NT2/D1 (cell line): ENCODE measurements at regions not wholly inside any gene's neighbourhood (a gene's known extent, or its start where the extent isn't known, plus 50 kb on each side); places are given as distances from the start of the nearest gene placed in this dataset.

Source experiments
- DNase-seq: peaks from one replicate; pipeline ENCODE4 v3.0.0-alpha.2; 2011; ENCODE audit warnings: low read depth, low spot score
- H3K27me3 ChIP-seq: 2 replicates; pipeline ENCODE4 v1.6.0; 2011; ENCODE audit warnings: mild to moderate bottlenecking; ENCODE audit not compliant: insufficient read length, insufficient read depth
- H3K36me3 ChIP-seq: 2 replicates; pipeline ENCODE4 v1.6.1; 2011; ENCODE audit warnings: mild to moderate bottlenecking, low read length, mixed read lengths; ENCODE audit not compliant: insufficient read depth, insufficient read length
- H3K4me1 ChIP-seq: 2 replicates; pipeline ENCODE4 v1.5.1; 2011; ENCODE audit not compliant: insufficient read depth, insufficient read length
- H3K4me3 ChIP-seq: 2 replicates; pipeline ENCODE4 v1.5.1; 2011; ENCODE audit warnings: low read depth; ENCODE audit not compliant: insufficient read length
- H3K9ac ChIP-seq: 2 replicates; pipeline ENCODE4 v1.6.0; 2011; ENCODE audit warnings: low read depth; ENCODE audit not compliant: insufficient read length
- H3K9me3 ChIP-seq: 2 replicates; pipeline ENCODE4 v1.5.1; 2011; ENCODE audit warnings: mild to moderate bottlenecking, low read length; ENCODE audit not compliant: insufficient read depth
- SUZ12 ChIP-seq: IDR thresholded peaks from 2 replicates; pipeline ENCODE4 v1.6.1; 2011; ENCODE audit not compliant: insufficient read length, insufficient read depth; ENCODE audit errors: extremely low read depth
- YY1 ChIP-seq: IDR thresholded peaks from 2 replicates; pipeline ENCODE4 v1.6.1; 2011; ENCODE audit not compliant: insufficient read length, insufficient read depth
- ZNF274 ChIP-seq: IDR thresholded peaks from 2 replicates; pipeline ENCODE4 v1.6.1; 2011; ENCODE audit warnings: mild to moderate bottlenecking, low read depth, low read length

- no peak overlapping the region for H3K4me3 ChIP-seq
- no peak for TF ChIP-seq SUZ12
- TF ChIP-seq ZNF274 = no peak
- no peak for TF ChIP-seq YY1
- no peaks in the 10 kb centered on the region for H3K36me3 ChIP-seq
- peaks cover 19% of the 10 kb centered on the region for H3K9me3 ChIP-seq
- no peaks in the 10 kb centered on the region for H3K27me3 ChIP-seq
- no peaks in the 10 kb centered on the region for H3K4me1 ChIP-seq
- no peak overlapping the region for H3K9ac ChIP-seq
- peak; percentile 30 for DNase-seq
Observed at GRCh38 chr4:64158648-64159326, 250.5 kb downstream of the TECRL start.

GRCh38 chr4:64157397-64157796 is 251.9 kb downstream of the TECRL start:
- Histone ChIP-seq H3K36me3 (no peaks in the 10 kb centered on the region), H3K27me3 (no peaks in the 10 kb centered on the region), H3K9me3 (peaks cover 19% of the 10 kb centered on the region), H3K9ac (no peak overlapping the region), H3K4me3 (no peak overlapping the region), H3K4me1 (no peaks in the 10 kb centered on the region)
- TF ChIP-seq SUZ12 = no peak
- TF ChIP-seq ZNF274 = no peak
- no peak for TF ChIP-seq YY1
- DNase-seq = no peak

GRCh38 chr4:64156253-64156652 is 253.0 kb downstream of the TECRL start:
- no peaks in the 10 kb centered on the region for H3K36me3 ChIP-seq
- H3K27me3 ChIP-seq = no peaks in the 10 kb centered on the region
- no peaks in the 10 kb centered on the region for H3K4me1 ChIP-seq
- DNase-seq = no peak
- no peak overlapping the region for H3K4me3 ChIP-seq
- TF ChIP-seq SUZ12 (no peak), YY1 (no peak), ZNF274 (no peak)
- peaks cover 19% of the 10 kb centered on the region for H3K9me3 ChIP-seq
- H3K9ac ChIP-seq = no peak overlapping the region

- no peak overlapping the region for H3K9ac ChIP-seq
- TF ChIP-seq ZNF274 = no peak
- no peak for TF ChIP-seq SUZ12
- TF ChIP-seq YY1 = no peak
- no peaks in the 10 kb centered on the region for H3K27me3 ChIP-seq
- no peaks in the 10 kb centered on the region for H3K36me3 ChIP-seq
- DNase-seq = no peak
- H3K4me3 ChIP-seq = no peak overlapping the region
- H3K9me3 ChIP-seq = peaks cover 5% of the 10 kb centered on the region; the same call in 1 of the 2 replicates
- no peaks in the 10 kb centered on the region for H3K4me1 ChIP-seq
Observed at GRCh38 chr4:64146030-64146429, 263.2 kb downstream of the TECRL start.

GRCh38 chr4:64144994-64145393 is 264.3 kb downstream of the TECRL start:
- no peaks in the 10 kb centered on the region for H3K36me3 ChIP-seq
- H3K4me1 ChIP-seq = no peaks in the 10 kb centered on the region
- no peak overlapping the region for H3K4me3 ChIP-seq
- no peak for TF ChIP-seq ZNF274
- TF ChIP-seq SUZ12 = no peak
- TF ChIP-seq YY1 = no peak
- H3K9me3 ChIP-seq = peaks cover 5% of the 10 kb centered on the region; the same call in 1 of the 2 replicates
- no peak for DNase-seq
- no peak overlapping the region for H3K9ac ChIP-seq
- H3K27me3 ChIP-seq = no peaks in the 10 kb centered on the region

GRCh38 chr4:64130907-64131306 is 278.3 kb downstream of the TECRL start:
- Histone ChIP-seq H3K4me3 (no peak overlapping the region), H3K27me3 (no peaks in the 10 kb centered on the region), H3K36me3 (no peaks in the 10 kb centered on the region), H3K9me3 (no peaks in the 10 kb centered on the region), H3K4me1 (no peaks in the 10 kb centered on the region), H3K9ac (no peak overlapping the region)
- TF ChIP-seq YY1 (no peak), ZNF274 (no peak), SUZ12 (no peak)
- no peak for DNase-seq

- H3K4me1 ChIP-seq = no peaks in the 10 kb centered on the region
- H3K9me3 ChIP-seq = no peaks in the 10 kb centered on the region; the same call in 1 of the 2 replicates
- H3K4me3 ChIP-seq = no peak overlapping the region
- no peak overlapping the region for H3K9ac ChIP-seq
- DNase-seq = no peak
- no peaks in the 10 kb centered on the region for H3K36me3 ChIP-seq
- TF ChIP-seq ZNF274 = no peak
- no peak for TF ChIP-seq YY1
- TF ChIP-seq SUZ12 = no peak
- H3K27me3 ChIP-seq = no peaks in the 10 kb centered on the region
Observed at GRCh38 chr4:64125354-64125753, 283.9 kb downstream of the TECRL start.
